HCT116 (cell line): ENCODE measurements at regions not wholly inside any gene's neighbourhood (a gene's known extent, or its start where the extent isn't known, plus 50 kb on each side); places are given as distances from the start of the nearest gene placed in this dataset.
"Not testable (repeated sequence)": the region's sequence is repeated elsewhere in the genome, so short reads cannot be mapped to it uniquely, and the experiment has no call there.

Experiments
- CEBPB ChIP-seq: IDR thresholded peaks from 2 replicates; pipeline ENCODE4 v1.6.1; 2012; ENCODE audit warnings: low read depth
- EZH2 ChIP-seq: fragments of 200-600 bp; sonication (generic); IDR thresholded peaks from 2 replicates; pipeline ENCODE4 v1.6.1; 2017; ENCODE audit warnings: antibody characterized with exemption, mixed run types
- EZH2phosphoT487 ChIP-seq: fragments of 200-600 bp; IDR thresholded peaks from 2 replicates; pipeline ENCODE4 v1.6.1; 2018; ENCODE audit warnings: antibody characterized with exemption, borderline replicate concordance
- JUND ChIP-seq: IDR thresholded peaks from 2 replicates; pipeline ENCODE4 v1.6.1; 2012
- POLR2AphosphoS5 ChIP-seq: IDR thresholded peaks from 2 replicates; pipeline ENCODE4 v1.6.1; 2011; ENCODE audit warnings: mild to moderate bottlenecking, low read depth, low read length, moderate library complexity
- TCF7L2 ChIP-seq: IDR thresholded peaks from 2 replicates; pipeline ENCODE4 v1.7.0; 2011; ENCODE audit warnings: borderline replicate concordance, inconsistent platforms; ENCODE audit not compliant: insufficient read depth, insufficient read length; ENCODE audit errors: extremely low read depth
- ZNF274 ChIP-seq: fragments of 200-500 bp; sonication (Bioruptor generic); IDR thresholded peaks from 2 replicates; pipeline ENCODE4 v1.6.1; 2014; ENCODE audit warnings: mild to moderate bottlenecking, low read depth, low read length, inconsistent platforms
- TF ChIP-seq, protein P1 (sequence below): IDR thresholded peaks from 2 replicates; pipeline ENCODE4 v1.6.1; 2012; ENCODE audit warnings: low read depth
- TF ChIP-seq, protein P2 (sequence below), 3 experiments: fragments of 200-600 bp in 1 of 3; sonication (generic) in 1 of 3; IDR thresholded peaks in 2 of 3; conservative IDR thresholded peaks in 1 of 3; 2 replicates each; pipeline ENCODE4 v1.5.1; 2012 to 2017; ENCODE audit warnings: low read depth in 2 of 3, low read length in 2 of 3, antibody characterized with exemption in 1 of 3, borderline replicate concordance in 1 of 3, control low read depth in 1 of 3, mild to moderate bottlenecking in 1 of 3, mixed read lengths in 1 of 3, mixed run types in 1 of 3, moderate library complexity in 1 of 3; ENCODE audit not compliant: insufficient read depth in 1 of 3

DNA sequence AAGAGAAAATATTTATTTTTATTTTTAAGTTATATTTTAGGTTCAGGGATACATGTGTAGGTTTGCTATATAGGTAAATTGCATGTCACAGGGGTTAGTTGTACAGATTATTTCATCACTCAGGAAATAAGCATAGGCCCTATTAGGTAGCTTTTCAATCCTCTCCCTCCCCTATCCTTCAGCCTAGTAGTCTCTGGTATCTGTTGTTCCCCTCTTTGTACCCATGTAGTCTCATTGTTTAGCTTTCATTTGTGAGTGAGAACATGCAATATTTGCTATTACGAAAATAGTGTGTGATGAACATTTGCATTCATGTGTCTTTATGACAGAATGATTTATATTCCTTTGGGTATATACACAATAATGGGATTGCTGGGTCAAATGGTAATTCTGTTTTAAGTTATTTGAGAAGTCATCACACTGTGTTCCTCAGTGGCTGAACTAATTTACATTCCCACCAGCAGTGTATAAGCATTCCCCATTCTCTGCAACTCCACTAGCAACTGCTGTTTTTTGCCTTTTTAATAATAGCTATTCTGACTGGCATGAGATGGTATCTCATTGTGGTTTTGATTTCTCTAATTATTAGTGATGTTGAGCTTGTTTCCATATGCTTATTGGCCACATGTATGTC, 863.3 kb downstream of the TTLL7 start:
- TF ChIP-seq CEBPB, EZH2phosphoT487, ZNF274, POLR2AphosphoS5, EZH2, JUND, TCF7L2: not testable (repeated sequence)
- TF ChIP-seq, protein P1, sequence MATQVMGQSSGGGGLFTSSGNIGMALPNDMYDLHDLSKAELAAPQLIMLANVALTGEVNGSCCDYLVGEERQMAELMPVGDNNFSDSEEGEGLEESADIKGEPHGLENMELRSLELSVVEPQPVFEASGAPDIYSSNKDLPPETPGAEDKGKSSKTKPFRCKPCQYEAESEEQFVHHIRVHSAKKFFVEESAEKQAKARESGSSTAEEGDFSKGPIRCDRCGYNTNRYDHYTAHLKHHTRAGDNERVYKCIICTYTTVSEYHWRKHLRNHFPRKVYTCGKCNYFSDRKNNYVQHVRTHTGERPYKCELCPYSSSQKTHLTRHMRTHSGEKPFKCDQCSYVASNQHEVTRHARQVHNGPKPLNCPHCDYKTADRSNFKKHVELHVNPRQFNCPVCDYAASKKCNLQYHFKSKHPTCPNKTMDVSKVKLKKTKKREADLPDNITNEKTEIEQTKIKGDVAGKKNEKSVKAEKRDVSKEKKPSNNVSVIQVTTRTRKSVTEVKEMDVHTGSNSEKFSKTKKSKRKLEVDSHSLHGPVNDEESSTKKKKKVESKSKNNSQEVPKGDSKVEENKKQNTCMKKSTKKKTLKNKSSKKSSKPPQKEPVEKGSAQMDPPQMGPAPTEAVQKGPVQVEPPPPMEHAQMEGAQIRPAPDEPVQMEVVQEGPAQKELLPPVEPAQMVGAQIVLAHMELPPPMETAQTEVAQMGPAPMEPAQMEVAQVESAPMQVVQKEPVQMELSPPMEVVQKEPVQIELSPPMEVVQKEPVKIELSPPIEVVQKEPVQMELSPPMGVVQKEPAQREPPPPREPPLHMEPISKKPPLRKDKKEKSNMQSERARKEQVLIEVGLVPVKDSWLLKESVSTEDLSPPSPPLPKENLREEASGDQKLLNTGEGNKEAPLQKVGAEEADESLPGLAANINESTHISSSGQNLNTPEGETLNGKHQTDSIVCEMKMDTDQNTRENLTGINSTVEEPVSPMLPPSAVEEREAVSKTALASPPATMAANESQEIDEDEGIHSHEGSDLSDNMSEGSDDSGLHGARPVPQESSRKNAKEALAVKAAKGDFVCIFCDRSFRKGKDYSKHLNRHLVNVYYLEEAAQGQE, result not testable (repeated sequence)
- TF ChIP-seq, protein P2, sequence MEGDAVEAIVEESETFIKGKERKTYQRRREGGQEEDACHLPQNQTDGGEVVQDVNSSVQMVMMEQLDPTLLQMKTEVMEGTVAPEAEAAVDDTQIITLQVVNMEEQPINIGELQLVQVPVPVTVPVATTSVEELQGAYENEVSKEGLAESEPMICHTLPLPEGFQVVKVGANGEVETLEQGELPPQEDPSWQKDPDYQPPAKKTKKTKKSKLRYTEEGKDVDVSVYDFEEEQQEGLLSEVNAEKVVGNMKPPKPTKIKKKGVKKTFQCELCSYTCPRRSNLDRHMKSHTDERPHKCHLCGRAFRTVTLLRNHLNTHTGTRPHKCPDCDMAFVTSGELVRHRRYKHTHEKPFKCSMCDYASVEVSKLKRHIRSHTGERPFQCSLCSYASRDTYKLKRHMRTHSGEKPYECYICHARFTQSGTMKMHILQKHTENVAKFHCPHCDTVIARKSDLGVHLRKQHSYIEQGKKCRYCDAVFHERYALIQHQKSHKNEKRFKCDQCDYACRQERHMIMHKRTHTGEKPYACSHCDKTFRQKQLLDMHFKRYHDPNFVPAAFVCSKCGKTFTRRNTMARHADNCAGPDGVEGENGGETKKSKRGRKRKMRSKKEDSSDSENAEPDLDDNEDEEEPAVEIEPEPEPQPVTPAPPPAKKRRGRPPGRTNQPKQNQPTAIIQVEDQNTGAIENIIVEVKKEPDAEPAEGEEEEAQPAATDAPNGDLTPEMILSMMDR (IDR thresholded peaks at IDR 0.05 in 2 of 3, conservative IDR thresholded peaks at IDR 0.05 in 1 of 3; ENCODE audit: borderline replicate concordance in 1 of 3, insufficient read depth in 1 of 3, low read depth in 2 of 3, low read length in 2 of 3), result not testable (repeated sequence)
